GM19438 (cell line): ENCODE measurements at regions not wholly inside any gene's neighbourhood (a gene's known extent, or its start where the extent isn't known, plus 50 kb on each side); places are given as distances from the start of the nearest gene placed in this dataset.
"Not testable (repeated sequence)": the region's sequence is repeated elsewhere in the genome, so short reads cannot be mapped to it uniquely, and the experiment has no call there.

Source experiments
- ATAC-seq: cut with Tn5 transposase; IDR thresholded peaks from one replicate; pipeline ENCODE4 v1.9.1; 2021; ENCODE audit warnings: low read depth; ENCODE audit not compliant: unreplicated experiment

GRCh38 chr4:186775902-186776301, 52.2 kb upstream of the FAT1 start:
- no peak for ATAC-seq

GRCh38 chr4:186778134-186778533, 54.5 kb upstream of the FAT1 start:
- no peak for ATAC-seq

GRCh38 chr4:186780291-186781031, 56.8 kb upstream of the FAT1 start:
- ATAC-seq = no peak

- no peak for ATAC-seq
Observed at GRCh38 chr4:186781032-186781917, 57.6 kb upstream of the FAT1 start.

- no peak for ATAC-seq
Observed at GRCh38 chr4:186782302-186782701, 58.6 kb upstream of the FAT1 start.

- no peak for ATAC-seq
Observed at GRCh38 chr4:186787536-186787935, 63.9 kb upstream of the FAT1 start.

- no peak for ATAC-seq
Observed at GRCh38 chr4:186789651-186790050, 66.0 kb upstream of the FAT1 start.

GRCh38 chr4:186790630-186791029, 67.0 kb upstream of the FAT1 start:
- no peak for ATAC-seq

- no peak for ATAC-seq
Observed at GRCh38 chr4:186792728-186793366, 69.2 kb upstream of the FAT1 start.

GRCh38 chr4:186798951-186799659, 75.4 kb upstream of the FAT1 start:
- no peak for ATAC-seq

- ATAC-seq = no peak
Observed at GRCh38 chr4:186805020-186805820, 81.6 kb upstream of the FAT1 start.

GRCh38 chr4:186805917-186806316, 82.3 kb upstream of the FAT1 start:
- not testable (repeated sequence) for ATAC-seq

GRCh38 chr4:186806679-186807421, 83.2 kb upstream of the FAT1 start:
- ATAC-seq = no peak

GRCh38 chr4:186807808-186808629, 84.4 kb upstream of the FAT1 start:
- no peak for ATAC-seq

GRCh38 chr4:186808630-186809018, 85.0 kb upstream of the FAT1 start:
- ATAC-seq = no peak

GRCh38 chr4:186809070-186809469, 85.4 kb upstream of the FAT1 start:
- ATAC-seq = no peak

GRCh38 chr4:186810613-186811150, 87.0 kb upstream of the FAT1 start:
- ATAC-seq = no peak

- ATAC-seq = no peak
Observed at GRCh38 chr4:186812592-186812991, 88.9 kb upstream of the FAT1 start.
